GM12878 (cell line): ENCODE measurements at regions not wholly inside any gene's neighbourhood (a gene's known extent, or its start where the extent isn't known, plus 50 kb on each side); places are given as distances from the start of the nearest gene placed in this dataset.

Source experiments
- ATAC-seq: fragments of 200-7000 bp; cut with Tn5 transposase; 3 replicates; pipeline ENCODE4 v1.9.1; 2020; ENCODE audit warnings: mild to moderate bottlenecking, moderate library complexity
- BruUV-seq: library from RNA; stranded (reverse); fragments of 400-500 nt; replicated peaks from 2 replicates; lab custom pipeline; 2021; lab: Mats Ljungman, UMichigan
- CTCF ChIA-PET: fragments of 300-600 bp; sonication (Branson Sonifier 250); formaldehyde crosslinking; extraction: SDS; loops from one replicate; lab custom pipeline; 2021; ENCODE audit warnings: inconsistent platforms; lab: Yijun Ruan, JAX
- POLR2A ChIA-PET: fragments of 350-600 bp; formaldehyde crosslinking; extraction: SDS; loops from one replicate; lab custom pipeline; 2021; ENCODE audit warnings: inconsistent platforms; lab: Charles Lee
- RAD21 ChIA-PET: fragments of 300-600 bp; sonication (Branson Sonifier 250); formaldehyde crosslinking; loops from one replicate; lab custom pipeline; 2023; ENCODE audit warnings: antibody characterized with exemption; ENCODE audit not compliant: unreplicated experiment; lab: Charles Lee
- SMC1A ChIA-PET: fragments of 300-600 bp; sonication (Branson Sonifier 250); formaldehyde crosslinking; loops from one replicate; lab custom pipeline; 2023; ENCODE audit not compliant: unreplicated experiment, uncharacterized antibody; lab: Charles Lee
- DNase-seq: peaks from one replicate; pipeline ENCODE4 v3.0.0-alpha.2; 2011; ENCODE audit warnings: low read depth, low spot score
- FAIRE-seq: peaks from 3 replicates; lab custom pipeline; 2011; peaks lifted over from hg19 to GRCh38; lab: Jason Lieb, UNC
- H2AFZ ChIP-seq: 2 replicates; pipeline ENCODE4 v1.6.0; 2011; ENCODE audit warnings: low read depth, low read length, control low read depth; ENCODE audit not compliant: control insufficient read depth
- H3K27ac ChIP-seq: 2 replicates; pipeline ENCODE4 v1.5.1; 2011; ENCODE audit warnings: control low read depth; ENCODE audit not compliant: control insufficient read depth, insufficient read depth
- H3K27me3 ChIP-seq, 2 experiments: replicated peaks in 1 of 2; 2 replicates each; pipeline versions ENCODE4 v1.6.0 to v1.6.1; 2011; ENCODE audit warnings: low read length in 1 of 2; ENCODE audit not compliant: control insufficient read depth in 2 of 2, insufficient read depth in 2 of 2
- H3K36me3 ChIP-seq, 2 experiments: 2 replicates each; pipeline ENCODE4 v1.5.1; 2011; ENCODE audit warnings: low read length in 1 of 2; ENCODE audit not compliant: control insufficient read depth in 2 of 2, insufficient read depth in 2 of 2
- H3K4me1 ChIP-seq: 2 replicates; pipeline ENCODE4 v1.6.1; 2011; ENCODE audit warnings: mild to moderate bottlenecking, low read length, moderate library complexity, mixed read lengths; ENCODE audit not compliant: control insufficient read depth, insufficient read depth
- H3K4me2 ChIP-seq: 2 replicates; pipeline ENCODE4 v1.6.0; 2011; ENCODE audit warnings: control low read depth; ENCODE audit not compliant: control insufficient read depth, insufficient read depth
- H3K4me3 ChIP-seq: fragments of 200-600 bp; sonication (generic); 2 replicates; pipeline ENCODE4 v1.5.1; 2016
- H3K79me2 ChIP-seq: 2 replicates; pipeline ENCODE4 v1.6.0; 2011; ENCODE audit warnings: low read length; ENCODE audit not compliant: control insufficient read depth, insufficient read depth
- H3K9ac ChIP-seq: 2 replicates; pipeline ENCODE4 v1.8.0; 2011; ENCODE audit warnings: low read length, control low read depth, mixed read lengths; ENCODE audit not compliant: control insufficient read depth, insufficient read depth
- H3K9me3 ChIP-seq: replicated peaks from 3 replicates; pipeline ENCODE4 v1.5.1; 2011; ENCODE audit warnings: mild to moderate bottlenecking, low read length; ENCODE audit not compliant: control insufficient read depth, insufficient read depth
- H4K20me1 ChIP-seq: 2 replicates; pipeline ENCODE4 v1.6.0; 2011; ENCODE audit not compliant: control insufficient read depth, insufficient read depth
- CBX5 ChIP-seq: sonication (generic); IDR thresholded peaks from 2 replicates; pipeline ENCODE4 v1.6.1; 2016; ENCODE audit warnings: low read depth, moderate library complexity, mild to moderate bottlenecking, inconsistent platforms
- E2F8 ChIP-seq: fragments of 450-650 bp; IDR thresholded peaks from 2 replicates; pipeline ENCODE4 v1.6.1; 2018; ENCODE audit warnings: mild to moderate bottlenecking, low read depth, moderate library complexity; ENCODE audit not compliant: partially characterized antibody
- IRF5 ChIP-seq: fragments of 450-650 bp; IDR thresholded peaks from 2 replicates; pipeline ENCODE4 v1.6.1; 2017; ENCODE audit warnings: borderline replicate concordance
- KDM1A ChIP-seq: fragments of 200-600 bp; sonication (generic); IDR thresholded peaks from 2 replicates; pipeline ENCODE4 v1.6.1; 2016; ENCODE audit warnings: borderline replicate concordance
- LARP7 ChIP-seq: fragments of 450-650 bp; IDR thresholded peaks from 2 replicates; pipeline ENCODE4 v1.6.1; 2017; ENCODE audit warnings: mild to moderate bottlenecking
- MAX ChIP-seq: IDR thresholded peaks from 2 replicates; pipeline ENCODE4 v1.6.1; 2012; ENCODE audit warnings: low read depth, low read length, improper control_type of control experiment
- USF1 ChIP-seq: IDR thresholded peaks from 2 replicates; pipeline ENCODE4 v1.6.1; 2011; ENCODE audit warnings: borderline replicate concordance, low read depth, mild to moderate bottlenecking, moderate library complexity, mixed read lengths, low read length; ENCODE audit not compliant: insufficient read depth; ENCODE audit errors: extremely low read length
- WGBS: methylation state at CpG from one replicate; pipeline ENCODE4 v1.1.6; 2016; ENCODE audit warnings: low lambda C conversion rate; ENCODE audit not compliant: insufficient replicate concordance, insufficient coverage; ENCODE audit errors: missing lambda C conversion rate; 5-methylcytosine and 5-hydroxymethylcytosine counted together
- in situ Hi-C: fragments of 300-500 bp; cut with MboI; formaldehyde crosslinking; loops from 9 replicates; pipeline ENCODE4 v1.14.3; 2018; ENCODE audit warnings: mixed read lengths
- intact Hi-C: fragments of 100-400 bp; cut with micrococcal nuclease; formaldehyde crosslinking; loops from one replicate; pipeline ENCODE4 v1.14.2; 2022; ENCODE audit not compliant: unreplicated experiment

- no peak overlapping the region for H3K9ac ChIP-seq
- H3K4me1 ChIP-seq = no peaks in the 10 kb centered on the region
- H3K27ac ChIP-seq = no peak overlapping the region
- no peaks in the 10 kb centered on the region for H3K9me3 ChIP-seq
- no peaks in the 10 kb centered on the region for H3K27me3 ChIP-seq
- ATAC-seq (no peak), FAIRE-seq (no peak), DNase-seq (no peak)
- ChIA-PET RAD21 (no interaction called here), POLR2A (no interaction called here), SMC1A (no interaction called here), CTCF (interaction anchor here (0.6 kb wide), 1 partner anchor 11 kb away, joined by 3 read pairs; no protein-coding TSS in a partner anchor)
- intact Hi-C loops = no loop called here
- no TSS peak for BruUV-seq
- H3K4me2 ChIP-seq = no peak overlapping the region
- WGBS = 0% methylated on average over 2 of the region's 2 CpGs
- in situ Hi-C loops = no loop called here
- no peaks in the 10 kb centered on the region for H3K36me3 ChIP-seq
- no peak overlapping the region for H2AFZ ChIP-seq
- H4K20me1 ChIP-seq = no peaks in the 10 kb centered on the region
- TF ChIP-seq IRF5 (no peak), CBX5 (no peak), KDM1A (no peak), E2F8 (no peak), USF1 (no peak), LARP7 (no peak), MAX (no peak)
- no peak overlapping the region for H3K4me3 ChIP-seq
- H3K79me2 ChIP-seq = no peaks in the 10 kb centered on the region
Measured at GRCh38 chr5:104733063-104733669, 1170.6 kb upstream of the NUDT12 start.
